ENCODE measurements at regions not wholly inside any gene's neighbourhood (a gene's known extent, or its start where the extent isn't known, plus 50 kb on each side); places are given as distances from the start of the nearest gene placed in this dataset.

GRCh38 chr7:33799766-33800165, 105.6 kb upstream of the BMPER start:
- Histone ChIP-seq H3K9me3 (no peaks in the 10 kb centered on the region), H3K27me3 (no peaks in the 10 kb centered on the region), H3K27ac (no peak overlapping the region), H3K36me3 (no peaks in the 10 kb centered on the region), H3K4me3 (no peak overlapping the region), H3K4me1 (ENCODE audit: insufficient read depth) (no peaks in the 10 kb centered on the region)
- TF ChIP-seq CTCF (IDR thresholded peaks at IDR 0.05) (no peak), POLR2A (IDR thresholded peaks at IDR 0.05) (no peak), EP300 (IDR thresholded peaks at IDR 0.05) (no peak)
- DNase-seq = no peak
- intact Hi-C loops (cut with DNase I) = no loop called here
- WGBS, 3 donors = 69 to 97% (median 95%) methylated on average over 2 of the region's 2 CpGs

DNA sequence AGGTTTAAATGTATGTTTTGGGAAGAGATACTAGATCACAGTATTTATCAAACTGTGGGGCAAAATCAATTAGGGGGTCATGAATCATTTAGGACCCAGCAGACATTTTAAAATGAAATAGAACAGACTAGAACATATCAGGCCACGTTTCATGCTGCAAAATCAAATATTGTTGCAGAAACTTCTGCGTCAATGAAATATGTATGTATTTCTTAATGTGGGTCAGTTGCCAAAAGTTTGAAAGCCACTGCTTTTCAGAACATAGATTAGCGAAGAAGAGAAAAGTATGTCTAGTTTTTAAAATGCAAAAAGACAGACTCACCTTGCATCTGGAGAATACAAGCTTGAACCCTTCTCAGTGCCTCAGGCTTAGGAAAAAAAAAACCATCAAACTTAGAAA, 102.7 kb upstream of the BMPER start:
- H3K27ac ChIP-seq = no peak overlapping the region
- H3K4me3 ChIP-seq = no peak overlapping the region
- TF ChIP-seq POLR2A (IDR thresholded peaks at IDR 0.05) (no peak), EP300 (IDR thresholded peaks at IDR 0.05) (no peak), CTCF (IDR thresholded peaks at IDR 0.05) (no peak)
- no peaks in the 10 kb centered on the region for H3K36me3 ChIP-seq
- intact Hi-C loops (cut with DNase I) = no loop called here
- no peaks in the 10 kb centered on the region for H3K27me3 ChIP-seq
- 88 to 89% (median 89%) methylated on average over 3 of the region's 3 CpGs for WGBS, 3 donors
- no peaks in the 10 kb centered on the region for H3K9me3 ChIP-seq
- peaks cover 10% of the 10 kb centered on the region for H3K4me1 ChIP-seq (ENCODE audit: insufficient read depth)
- DNase-seq = no peak

DNA sequence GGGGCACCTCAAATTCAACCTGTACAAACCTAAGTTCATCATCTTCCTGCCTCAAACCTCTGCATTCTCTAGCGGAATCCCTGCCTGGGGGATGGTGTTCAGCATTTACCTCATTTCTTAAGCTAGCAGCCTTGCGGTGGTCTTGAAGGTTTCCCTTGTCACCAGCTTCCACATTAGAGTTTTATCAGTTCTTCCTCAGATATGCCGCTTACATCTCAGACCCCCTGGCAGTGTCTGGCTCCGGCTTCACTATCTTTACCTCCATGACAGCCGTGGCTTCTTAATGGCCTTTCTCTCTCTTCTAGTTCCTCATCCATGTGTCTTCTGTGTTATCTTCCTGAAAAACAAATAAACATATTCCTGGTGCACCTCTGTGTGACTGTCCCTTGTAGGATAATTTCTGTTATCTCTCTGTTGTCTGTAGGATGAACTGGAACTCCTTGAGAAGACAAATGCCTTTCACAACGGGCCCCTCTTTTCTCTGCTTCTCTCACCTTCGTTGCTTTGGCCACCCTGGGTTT, 101.1 kb upstream of the BMPER start:
- TF ChIP-seq CTCF (IDR thresholded peaks at IDR 0.05) (no peak), EP300 (IDR thresholded peaks at IDR 0.05) (no peak)
- Histone ChIP-seq H3K36me3 (no peaks in the 10 kb centered on the region), H3K4me1 (ENCODE audit: insufficient read depth) (peaks cover 10% of the 10 kb centered on the region), H3K4me3 (no peak overlapping the region), H3K9me3 (no peaks in the 10 kb centered on the region), H3K27me3 (no peaks in the 10 kb centered on the region), H3K27ac (no peak overlapping the region)
- intact Hi-C loops (cut with DNase I) = no loop called here
- 93 to 96% (median 96%) methylated on average over 7 of the region's 7 CpGs for whole genome bisulfite sequencing, 3 donors
- no peak for DNase-seq

- Histone ChIP-seq H3K9me3 (no peaks in the 10 kb centered on the region), H3K27ac (no peak overlapping the region), H3K4me1 (ENCODE audit: insufficient read depth) (peaks cover 12% of the 10 kb centered on the region), H3K4me3 (no peak overlapping the region), H3K36me3 (no peaks in the 10 kb centered on the region), H3K27me3 (no peaks in the 10 kb centered on the region)
- WGBS, 3 donors = 51 to 63% (median 60%) methylated on average over 7 of the region's 7 CpGs
- intact Hi-C loops (cut with DNase I) = no loop called here
- no peak for TF ChIP-seq EP300 (IDR thresholded peaks at IDR 0.05)
- TF ChIP-seq POLR2A (IDR thresholded peaks at IDR 0.05) = no peak
- no peak for TF ChIP-seq CTCF (IDR thresholded peaks at IDR 0.05)
- DNase-seq = no peak
Measured at GRCh38 chr7:33805630-33806233, 99.6 kb upstream of the BMPER start.
